ENCODE measurements at regions not wholly inside any gene's neighbourhood (a gene's known extent, or its start where the extent isn't known, plus 50 kb on each side); places are given as distances from the start of the nearest gene placed in this dataset.

DNA sequence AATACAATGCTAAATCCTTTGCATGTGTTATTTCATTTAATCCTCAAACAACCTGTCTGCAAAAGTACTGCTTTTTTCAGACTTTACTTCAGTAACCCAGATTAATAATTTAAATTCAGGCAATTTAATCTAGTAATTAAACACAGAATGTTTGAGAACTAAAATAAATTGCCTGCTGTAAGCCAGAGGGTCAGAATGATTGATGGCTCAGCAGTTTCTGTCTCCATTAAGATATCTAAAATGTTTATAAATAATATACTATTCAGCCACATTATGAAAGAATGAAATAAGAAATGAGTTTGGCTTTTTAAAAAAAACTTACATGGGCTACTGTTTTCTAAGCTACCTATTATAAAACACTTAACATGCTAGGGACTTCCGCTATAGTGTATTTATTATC lies 846.0 kb downstream of the FAM181B start:
- Histone ChIP-seq H3K56ac (ENCODE audit: extremely low read depth, insufficient read depth, low read length) (no peak overlapping the region), H3K9ac (ENCODE audit: low read depth, low read length) (no peak overlapping the region), H2AK9ac (replicated peaks; ENCODE audit: low read depth, low read length, poor library complexity) (no peak overlapping the region), H4K91ac (ENCODE audit: insufficient read depth, low read depth, low read length) (no peak overlapping the region), H3K9me1 (ENCODE audit: insufficient read depth, low read length) (no peaks in the 10 kb centered on the region), H3K79me1 (ENCODE audit: low read depth in 1 of 2, low read length in 2 of 2) (no peaks in the 10 kb centered on the region), H2AK5ac (ENCODE audit: low read depth, low read length) (no peak overlapping the region), H3K18ac (ENCODE audit: low read depth, low read length) (no peak overlapping the region), H4K8ac (ENCODE audit: low read depth in 2 of 2, low read length in 2 of 2) (no peak overlapping the region), H3K4me2 (ENCODE audit: low read depth, low read length) (no peak overlapping the region), H3K4me1 (ENCODE audit: control insufficient read depth, insufficient read depth, low read length) (no peaks in the 10 kb centered on the region), H3K23ac (ENCODE audit: low read depth, low read length) (no peak overlapping the region), H3K4ac (ENCODE audit: low read depth, low read length) (no peak overlapping the region), H2BK120ac (ENCODE audit: low read depth, low read length) (no peak overlapping the region), H2AFZ (replicated peaks; ENCODE audit: low read length, poor library complexity) (no peak overlapping the region), H3K36me3 (ENCODE audit: control insufficient read depth, insufficient read depth, low read length) (no peaks in the 10 kb centered on the region), H4K5ac (ENCODE audit: low read depth, low read length) (no peak overlapping the region), H2BK15ac (ENCODE audit: low read depth, low read length) (no peak overlapping the region), H2BK20ac (ENCODE audit: low read depth, low read length) (no peak overlapping the region), H3K27me3 (ENCODE audit: control insufficient read depth, insufficient read depth, low read length) (no peaks in the 10 kb centered on the region), H3K14ac (replicated peaks; ENCODE audit: low read depth, low read length) (no peak overlapping the region), H3K4me3 (ENCODE audit: insufficient read depth, low read depth, low read length) (no peak overlapping the region), H3K9me3 (ENCODE audit: control insufficient read depth, insufficient read depth, low read length) (no peaks in the 10 kb centered on the region), H3K27ac (ENCODE audit: insufficient read depth, low read length) (no peak overlapping the region), H2BK5ac (ENCODE audit: low read depth, low read length, poor library complexity, severe bottlenecking) (no peak overlapping the region), H4K20me1 (ENCODE audit: insufficient read depth, low read length) (no peaks in the 10 kb centered on the region)
- TF ChIP-seq, protein P1, sequence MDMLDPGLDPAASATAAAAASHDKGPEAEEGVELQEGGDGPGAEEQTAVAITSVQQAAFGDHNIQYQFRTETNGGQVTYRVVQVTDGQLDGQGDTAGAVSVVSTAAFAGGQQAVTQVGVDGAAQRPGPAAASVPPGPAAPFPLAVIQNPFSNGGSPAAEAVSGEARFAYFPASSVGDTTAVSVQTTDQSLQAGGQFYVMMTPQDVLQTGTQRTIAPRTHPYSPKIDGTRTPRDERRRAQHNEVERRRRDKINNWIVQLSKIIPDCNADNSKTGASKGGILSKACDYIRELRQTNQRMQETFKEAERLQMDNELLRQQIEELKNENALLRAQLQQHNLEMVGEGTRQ (IDR thresholded peaks at IDR 0.05; ENCODE audit: low read depth, low read length) = no peak
- peak; percentile 52 for TF ChIP-seq MAFK (IDR thresholded peaks at IDR 0.05; ENCODE audit: low read depth, low read length)
- CTCF ChIA-PET = no interaction called here
- intact Hi-C loops (cut with micrococcal nuclease) = no loop called here
- no TSS peak for BruUV-seq (replicated peaks)
- WGBS, 2 experiments (ENCODE audit: extremely low coverage in 2 of 2, insufficient read length in 1 of 2) = no CpG with 5 or more reads among the region's 1 CpG
- in situ Hi-C loops (cut with MboI; ENCODE audit: low sequenced_read_pairs) = no loop called here
- ATAC-seq (ENCODE audit: low read depth) (no peak), DNase-seq (no peak)
- dilution Hi-C loops (cut with HindIII; ENCODE audit: low sequenced_read_pairs, unreplicated experiment) = no loop called here
- POLR2A ChIA-PET (ENCODE audit: unreplicated experiment) = no interaction called here
